ENCODE measurements at regions not wholly inside any gene's neighbourhood (a gene's known extent, or its start where the extent isn't known, plus 50 kb on each side); places are given as distances from the start of the nearest gene placed in this dataset.

GRCh38 chr7:131652194-131652593 is 95.8 kb upstream of the PODXL start:
- TF ChIP-seq CTCF (conservative IDR thresholded peaks at IDR 0.05 in 1 of 2, IDR thresholded peaks at IDR 0.05 in 1 of 2; ENCODE audit: extremely low read depth in 1 of 2, insufficient read depth in 1 of 2, low read depth in 1 of 2, low read length in 2 of 2): no peak
- TF ChIP-seq EZH2 (IDR thresholded peaks at IDR 0.05; ENCODE audit: borderline replicate concordance, low read length): no peak
